Mesendoderm (in vitro differentiated cells): ENCODE measurements at regions not wholly inside any gene's neighbourhood (a gene's known extent, or its start where the extent isn't known, plus 50 kb on each side); places are given as distances from the start of the nearest gene placed in this dataset.
"Not testable (repeated sequence)": the region's sequence is repeated elsewhere in the genome, so short reads cannot be mapped to it uniquely, and the experiment has no call there.

Experiments
- DNase-seq: peaks from one replicate; pipeline ENCODE4 v3.0.0; 2013
- H2AK5ac ChIP-seq: 2 replicates; pipeline ENCODE4 v1.6.1; 2013; ENCODE audit warnings: low read length, inconsistent platforms
- H2BK120ac ChIP-seq: 2 replicates; pipeline ENCODE4 v1.6.1; 2013; ENCODE audit warnings: low read depth, mild to moderate bottlenecking, low read length, moderate library complexity, mixed read lengths
- H2BK15ac ChIP-seq: replicated peaks from 2 replicates; pipeline ENCODE4 v1.6.1; 2013; ENCODE audit warnings: low read depth, mild to moderate bottlenecking, moderate library complexity
- H2BK5ac ChIP-seq: 2 replicates; pipeline ENCODE4 v1.6.1; 2013; ENCODE audit warnings: low read length, inconsistent platforms
- H3K18ac ChIP-seq: 2 replicates; pipeline ENCODE4 v1.6.1; 2013; ENCODE audit warnings: mild to moderate bottlenecking, low read length, mixed read lengths
- H3K23ac ChIP-seq: one replicate; pipeline ENCODE4 v1.6.1; 2013; ENCODE audit warnings: low read length
- H3K27ac ChIP-seq: 2 replicates; pipeline ENCODE4 v1.5.1; 2013; ENCODE audit warnings: low read depth, mild to moderate bottlenecking, inconsistent platforms, low read length, moderate library complexity
- H3K27me3 ChIP-seq: 2 replicates; pipeline ENCODE4 v1.6.1; 2013; ENCODE audit warnings: low read length, control low read depth, mild to moderate bottlenecking, inconsistent platforms; ENCODE audit not compliant: insufficient read depth, poor library complexity
- H3K36me3 ChIP-seq: 2 replicates; pipeline ENCODE4 v1.6.1; 2013; ENCODE audit warnings: low read length, inconsistent platforms; ENCODE audit not compliant: control insufficient read depth, insufficient read depth
- H3K4ac ChIP-seq: one replicate; pipeline ENCODE4 v1.6.1; 2013; ENCODE audit warnings: low read depth, mild to moderate bottlenecking, low read length, moderate library complexity
- H3K4me1 ChIP-seq: 2 replicates; pipeline ENCODE4 v1.6.1; 2013; ENCODE audit warnings: low read depth, low read length, inconsistent platforms; ENCODE audit not compliant: control insufficient read depth
- H3K4me2 ChIP-seq: 2 replicates; pipeline ENCODE4 v1.6.1; 2013; ENCODE audit warnings: low read length
- H3K4me3 ChIP-seq: 2 replicates; pipeline ENCODE4 v1.5.1; 2013; ENCODE audit warnings: mild to moderate bottlenecking, low read length
- H3K56ac ChIP-seq: one replicate; pipeline ENCODE4 v1.6.1; 2013; ENCODE audit warnings: low read length
- H3K79me1 ChIP-seq: 2 replicates; pipeline ENCODE4 v1.6.1; 2013; ENCODE audit warnings: low read length, inconsistent platforms
- H3K79me2 ChIP-seq: 2 replicates; pipeline ENCODE4 v1.6.1; 2013; ENCODE audit warnings: mild to moderate bottlenecking, low read length; ENCODE audit not compliant: control insufficient read depth, insufficient read depth
- H3K9ac ChIP-seq: 2 replicates; pipeline ENCODE4 v1.6.1; 2013; ENCODE audit warnings: low read length, inconsistent platforms
- H4K5ac ChIP-seq: one replicate; pipeline ENCODE4 v1.6.1; 2013; ENCODE audit warnings: low read length
- H4K8ac ChIP-seq: one replicate; pipeline ENCODE4 v1.6.1; 2013; ENCODE audit warnings: low read depth, mild to moderate bottlenecking, control low read depth, low read length, moderate library complexity
- whole genome bisulfite sequencing: extraction: QIAGEN DNeasy Blood & Tissue Kit; methylation state at CpG from one replicate; pipeline ENCODE4 v1.1.7; 2013; ENCODE audit warnings: low lambda C conversion rate, missing lambda C conversion rate; ENCODE audit not compliant: insufficient coverage; ENCODE audit errors: extremely low coverage; 5-methylcytosine and 5-hydroxymethylcytosine counted together

GRCh38 chr16:29315046-29315445 is 91.5 kb downstream of the NPIPB11 start:
- no CpG with 5 or more reads among the region's 5 CpGs for WGBS
- Histone ChIP-seq H4K5ac (no peak overlapping the region), H3K27me3 (no peaks in the 10 kb centered on the region), H3K9ac (no peak overlapping the region), H2AK5ac (no peak overlapping the region), H3K18ac (no peak overlapping the region), H3K36me3 (no peaks in the 10 kb centered on the region), H3K4me3 (no peak overlapping the region), H3K56ac (no peak overlapping the region), H2BK5ac (no peak overlapping the region), H2BK120ac (no peak overlapping the region), H3K4me1 (no peaks in the 10 kb centered on the region), H3K4me2 (no peak overlapping the region), H3K4ac (no peak overlapping the region), H2BK15ac (no peak overlapping the region), H3K79me2 (no peaks in the 10 kb centered on the region), H3K23ac (no peak overlapping the region), H3K27ac (no peak overlapping the region), H4K8ac (no peak overlapping the region), H3K79me1 (no peaks in the 10 kb centered on the region)
- DNase-seq = no peak

- H3K4me3 ChIP-seq = no peak overlapping the region
- no peak overlapping the region for H3K9ac ChIP-seq
- no peak overlapping the region for H3K4me2 ChIP-seq
- H3K4me1 ChIP-seq = no peaks in the 10 kb centered on the region
- no peak overlapping the region for H3K18ac ChIP-seq
- H3K23ac ChIP-seq = no peak overlapping the region
- H3K36me3 ChIP-seq = no peaks in the 10 kb centered on the region
- H3K27ac ChIP-seq = no peak overlapping the region
- DNase-seq = no peak
- H3K56ac ChIP-seq = no peak overlapping the region
- no peak overlapping the region for H2AK5ac ChIP-seq
- no peak overlapping the region for H2BK5ac ChIP-seq
- H4K5ac ChIP-seq = no peak overlapping the region
- H3K27me3 ChIP-seq = no peaks in the 10 kb centered on the region
- H3K79me2 ChIP-seq = no peaks in the 10 kb centered on the region
- no peaks in the 10 kb centered on the region for H3K79me1 ChIP-seq
- no peak overlapping the region for H2BK120ac ChIP-seq
- H4K8ac ChIP-seq = no peak overlapping the region
- WGBS = no CpG with 5 or more reads among the region's 20 CpGs
- no peak overlapping the region for H3K4ac ChIP-seq
- H2BK15ac ChIP-seq = no peak overlapping the region
Measured at GRCh38 chr16:29314292-29314934, 92.1 kb downstream of the NPIPB11 start.

GRCh38 chr16:29313559-29314048 is 92.9 kb downstream of the NPIPB11 start:
- Histone ChIP-seq H3K79me1 (no peaks in the 10 kb centered on the region), H4K8ac (no peak overlapping the region), H3K27ac (no peak overlapping the region), H2AK5ac (no peak overlapping the region), H3K4me2 (no peak overlapping the region), H3K23ac (no peak overlapping the region), H3K18ac (no peak overlapping the region), H2BK120ac (no peak overlapping the region), H3K4me3 (no peak overlapping the region), H4K5ac (no peak overlapping the region), H3K27me3 (no peaks in the 10 kb centered on the region), H2BK5ac (no peak overlapping the region), H2BK15ac (no peak overlapping the region), H3K56ac (no peak overlapping the region), H3K9ac (no peak overlapping the region), H3K4me1 (no peaks in the 10 kb centered on the region), H3K4ac (no peak overlapping the region), H3K36me3 (no peaks in the 10 kb centered on the region), H3K79me2 (no peaks in the 10 kb centered on the region)
- DNase-seq = no peak
- no CpG with 5 or more reads among the region's 9 CpGs for WGBS

DNA sequence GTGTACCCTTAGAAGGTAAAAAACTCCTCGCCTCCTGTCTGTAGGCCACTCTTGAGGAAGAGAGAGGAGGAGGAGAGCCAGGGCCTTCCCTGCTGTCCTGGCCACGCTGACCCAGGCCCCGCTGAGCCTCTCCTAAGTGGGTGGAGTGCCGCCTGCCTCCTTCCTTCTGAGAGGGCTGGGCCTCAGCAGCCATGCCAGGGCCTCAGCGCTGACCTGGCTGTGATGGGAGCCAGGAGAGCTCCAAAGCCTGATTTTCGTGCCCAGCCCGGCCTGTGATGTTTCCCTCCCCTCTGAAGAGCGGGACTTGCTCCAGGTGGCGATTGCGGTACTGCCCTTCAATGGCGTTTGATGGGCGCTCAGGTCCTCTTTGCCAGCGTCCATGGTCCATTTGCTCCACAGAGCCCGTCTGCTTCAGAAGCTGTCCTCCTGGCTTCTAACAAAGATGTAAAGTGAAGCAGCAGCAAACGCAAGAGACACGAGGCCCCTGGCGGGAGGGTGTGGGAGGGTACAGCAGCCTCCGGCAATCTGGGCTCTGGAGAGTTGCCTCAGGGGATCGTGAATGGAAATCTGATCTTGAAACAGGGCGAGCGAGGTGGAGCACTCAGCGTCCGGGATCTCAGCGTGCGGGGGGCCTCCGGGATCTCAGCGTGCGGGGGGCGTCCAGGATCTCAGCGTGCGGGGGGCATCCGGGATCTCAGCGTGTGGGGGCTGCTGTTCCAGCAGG is 93.5 kb downstream of the NPIPB11 start:
- Histone ChIP-seq H3K56ac (no peak overlapping the region), H3K23ac (no peak overlapping the region), H3K4me3 (no peak overlapping the region), H3K27me3 (no peaks in the 10 kb centered on the region), H4K8ac (no peak overlapping the region), H3K36me3 (no peaks in the 10 kb centered on the region), H3K79me2 (no peaks in the 10 kb centered on the region), H3K4me2 (no peak overlapping the region), H3K18ac (no peak overlapping the region), H2BK5ac (no peak overlapping the region), H3K27ac (no peak overlapping the region), H3K9ac (no peak overlapping the region), H4K5ac (no peak overlapping the region), H2BK15ac (no peak overlapping the region), H3K4me1 (no peaks in the 10 kb centered on the region), H2AK5ac (no peak overlapping the region), H2BK120ac (no peak overlapping the region), H3K79me1 (no peaks in the 10 kb centered on the region), H3K4ac (no peak overlapping the region)
- WGBS = no CpG with 5 or more reads among the region's 33 CpGs
- no peak for DNase-seq

GRCh38 chr16:29312345-29312675 is 94.2 kb downstream of the NPIPB11 start:
- not testable (repeated sequence) for H4K8ac ChIP-seq, H3K4me2 ChIP-seq, H3K4me1 ChIP-seq, H2AK5ac ChIP-seq, H3K79me1 ChIP-seq, H2BK120ac ChIP-seq, H3K23ac ChIP-seq, H3K27ac ChIP-seq, H3K36me3 ChIP-seq, H3K4me3 ChIP-seq, H3K56ac ChIP-seq, H4K5ac ChIP-seq, H3K9ac ChIP-seq, H3K18ac ChIP-seq, H2BK5ac ChIP-seq, DNase-seq, H3K27me3 ChIP-seq, H3K4ac ChIP-seq, H3K79me2 ChIP-seq, H2BK15ac ChIP-seq
- no CpG with 5 or more reads among the region's 18 CpGs for WGBS
